ENCODE measurements at regions not wholly inside any gene's neighbourhood (a gene's known extent, or its start where the extent isn't known, plus 50 kb on each side); places are given as distances from the start of the nearest gene placed in this dataset.
A peak's percentile ranks its signal among the peaks of the same experiment; 100 is the strongest.

DNA sequence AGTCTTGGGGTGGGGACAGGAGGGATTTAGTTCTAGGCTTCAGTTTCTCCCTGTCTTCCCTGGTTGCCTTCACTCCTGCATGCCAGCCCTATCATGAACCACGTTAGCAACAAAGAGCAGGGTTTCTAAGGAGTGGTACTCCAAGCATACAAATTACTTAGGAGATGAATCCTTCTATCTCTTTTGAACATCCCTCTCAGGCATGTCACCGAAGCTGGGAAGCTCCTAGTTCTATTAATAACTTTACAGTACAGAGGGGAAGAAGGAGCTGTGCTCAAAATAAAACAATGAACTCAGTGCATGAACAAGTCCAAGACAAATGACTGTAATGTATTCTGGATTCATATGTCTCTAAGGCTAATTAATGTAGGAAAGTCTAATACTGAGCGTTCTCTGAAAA, 450.6 kb upstream of the RASGEF1B start:
- TF ChIP-seq, protein P1, sequence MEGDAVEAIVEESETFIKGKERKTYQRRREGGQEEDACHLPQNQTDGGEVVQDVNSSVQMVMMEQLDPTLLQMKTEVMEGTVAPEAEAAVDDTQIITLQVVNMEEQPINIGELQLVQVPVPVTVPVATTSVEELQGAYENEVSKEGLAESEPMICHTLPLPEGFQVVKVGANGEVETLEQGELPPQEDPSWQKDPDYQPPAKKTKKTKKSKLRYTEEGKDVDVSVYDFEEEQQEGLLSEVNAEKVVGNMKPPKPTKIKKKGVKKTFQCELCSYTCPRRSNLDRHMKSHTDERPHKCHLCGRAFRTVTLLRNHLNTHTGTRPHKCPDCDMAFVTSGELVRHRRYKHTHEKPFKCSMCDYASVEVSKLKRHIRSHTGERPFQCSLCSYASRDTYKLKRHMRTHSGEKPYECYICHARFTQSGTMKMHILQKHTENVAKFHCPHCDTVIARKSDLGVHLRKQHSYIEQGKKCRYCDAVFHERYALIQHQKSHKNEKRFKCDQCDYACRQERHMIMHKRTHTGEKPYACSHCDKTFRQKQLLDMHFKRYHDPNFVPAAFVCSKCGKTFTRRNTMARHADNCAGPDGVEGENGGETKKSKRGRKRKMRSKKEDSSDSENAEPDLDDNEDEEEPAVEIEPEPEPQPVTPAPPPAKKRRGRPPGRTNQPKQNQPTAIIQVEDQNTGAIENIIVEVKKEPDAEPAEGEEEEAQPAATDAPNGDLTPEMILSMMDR (IDR thresholded peaks at IDR 0.05; ENCODE audit: low read depth, low read length, missing control alignments): no peak
- DNase-seq (ENCODE audit: extremely low read depth, low read depth): no peak

DNA sequence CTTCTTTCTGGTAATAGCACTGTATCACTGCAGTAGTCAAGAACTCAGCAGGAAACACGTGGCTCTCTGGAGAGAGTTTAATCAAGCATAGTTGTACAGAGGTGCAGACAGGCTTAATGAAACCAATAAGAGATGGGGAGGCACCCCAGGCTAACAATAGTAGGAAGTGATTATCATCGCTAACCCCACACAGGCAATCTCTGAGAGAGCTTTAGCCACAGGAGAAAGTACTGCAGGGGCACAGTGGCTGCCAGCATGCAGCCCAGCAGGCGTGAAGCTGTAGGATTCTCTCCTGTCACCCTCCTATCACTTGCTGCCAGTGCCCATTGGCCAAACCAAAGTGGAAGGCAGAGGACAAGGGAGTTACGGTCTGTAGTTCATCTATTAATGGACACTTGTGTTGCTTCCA, 450.0 kb upstream of the RASGEF1B start:
- DNase-seq (ENCODE audit: extremely low read depth, low read depth): no peak
- H3K4me3 ChIP-seq (replicated peaks; ENCODE audit: low read depth, low read length): no peak overlapping the region
- TF ChIP-seq, protein P1 (IDR thresholded peaks at IDR 0.05; ENCODE audit: low read depth, low read length, missing control alignments): no peak

More for the DNA sequence above, 450.6 kb upstream of the RASGEF1B start:
- no peak overlapping the region for H3K4me3 ChIP-seq (replicated peaks; ENCODE audit: low read depth, low read length)

DNA sequence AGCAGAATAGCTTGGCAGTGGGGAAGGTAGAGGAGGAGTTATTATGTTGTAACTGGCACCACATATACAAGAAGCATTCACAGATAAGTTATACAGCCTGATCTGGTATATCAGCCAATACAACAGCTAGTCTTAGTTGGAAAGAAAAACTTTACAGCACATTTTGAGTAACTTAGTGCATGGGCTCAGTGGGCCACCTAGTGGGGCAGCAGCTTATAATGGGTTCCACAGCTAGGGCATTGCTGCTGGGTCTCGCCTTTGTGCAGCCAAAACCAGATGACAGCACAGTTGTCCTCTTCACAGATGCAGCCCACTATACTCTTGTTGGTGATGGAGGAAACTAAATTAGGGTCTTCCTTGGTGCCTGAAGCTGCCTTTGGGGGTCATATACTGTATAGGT, 448.1 kb upstream of the RASGEF1B start:
- TF ChIP-seq, protein P1 (IDR thresholded peaks at IDR 0.05; ENCODE audit: low read depth, low read length, missing control alignments): no peak
- no peak for DNase-seq (ENCODE audit: extremely low read depth, low read depth)

DNA sequence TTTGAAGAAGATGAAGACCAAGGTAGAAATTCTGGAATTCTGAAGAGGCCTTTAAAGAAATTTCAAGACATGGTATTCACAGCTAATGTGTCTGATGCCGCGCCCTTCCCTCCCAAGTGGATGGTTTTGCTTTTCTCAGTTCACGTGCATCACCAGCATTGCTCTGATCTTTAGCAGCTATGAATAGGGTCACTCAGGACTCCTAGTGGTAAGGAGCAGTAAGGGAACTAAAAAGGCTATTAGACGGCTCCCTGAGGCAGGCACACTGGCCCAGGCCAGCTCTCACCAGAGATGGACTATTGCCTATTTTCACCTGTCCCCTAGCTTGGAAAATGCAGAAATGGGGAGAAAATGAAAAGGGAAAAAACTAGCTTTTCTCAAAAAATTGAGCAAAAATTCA, 447.5 kb upstream of the RASGEF1B start:
- no peak overlapping the region for H3K4me3 ChIP-seq (replicated peaks; ENCODE audit: low read depth, low read length)
- DNase-seq (ENCODE audit: extremely low read depth, low read depth): no peak
- TF ChIP-seq, protein P1 (IDR thresholded peaks at IDR 0.05; ENCODE audit: low read depth, low read length, missing control alignments): peak; percentile 17

More for the DNA sequence above, 448.1 kb upstream of the RASGEF1B start:
- H3K4me3 ChIP-seq (replicated peaks; ENCODE audit: low read depth, low read length): no peak overlapping the region

DNA sequence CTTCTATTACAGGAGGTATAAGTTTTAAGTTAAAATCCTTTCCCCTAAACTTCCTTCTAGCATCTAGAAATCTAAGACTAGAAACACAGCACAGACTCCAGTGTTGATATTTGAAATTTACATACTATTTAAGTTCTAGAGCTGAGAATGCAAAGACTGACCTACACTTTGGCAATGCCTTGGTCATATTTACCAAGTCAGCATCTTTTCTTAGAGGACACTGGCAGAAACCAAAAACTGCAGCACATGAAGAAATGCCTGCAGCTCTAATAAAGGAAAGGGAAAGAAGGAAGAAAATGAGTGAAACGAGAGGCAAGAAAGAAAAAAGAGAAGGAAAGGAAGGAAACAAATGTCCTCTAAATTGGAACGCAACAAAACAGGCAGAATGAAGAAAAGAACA, 443.7 kb upstream of the RASGEF1B start:
- no peak for DNase-seq (ENCODE audit: extremely low read depth, low read depth)
- H3K4me3 ChIP-seq (replicated peaks; ENCODE audit: low read depth, low read length): no peak overlapping the region
- TF ChIP-seq, protein P1 (IDR thresholded peaks at IDR 0.05; ENCODE audit: low read depth, low read length, missing control alignments): no peak

DNA sequence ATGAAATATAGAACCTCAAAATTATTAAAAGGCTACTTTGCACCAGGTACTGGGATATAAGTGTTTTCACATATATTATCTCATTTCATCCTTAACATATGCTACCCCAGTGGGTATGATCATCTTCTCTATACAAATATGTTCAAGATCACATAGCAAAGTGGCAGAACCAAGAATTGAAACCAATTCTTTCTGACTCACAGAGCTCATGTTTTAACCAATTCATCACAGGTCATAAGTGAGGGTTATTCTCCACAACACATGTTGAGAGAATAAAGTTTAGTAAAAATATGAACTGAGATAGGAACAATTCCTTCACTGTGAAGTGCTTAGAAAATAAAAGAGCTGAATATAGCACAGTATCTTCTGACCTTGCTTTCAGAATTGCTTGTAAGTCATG, 442.9 kb upstream of the RASGEF1B start:
- H3K4me3 ChIP-seq (replicated peaks; ENCODE audit: low read depth, low read length): no peak overlapping the region

More for the DNA sequence above, 442.9 kb upstream of the RASGEF1B start:
- DNase-seq (ENCODE audit: extremely low read depth, low read depth): no peak
- TF ChIP-seq, protein P1 (IDR thresholded peaks at IDR 0.05; ENCODE audit: low read depth, low read length, missing control alignments): no peak
